ENCODE measurements at regions not wholly inside any gene's neighbourhood (a gene's known extent, or its start where the extent isn't known, plus 50 kb on each side); places are given as distances from the start of the nearest gene placed in this dataset.

DNA sequence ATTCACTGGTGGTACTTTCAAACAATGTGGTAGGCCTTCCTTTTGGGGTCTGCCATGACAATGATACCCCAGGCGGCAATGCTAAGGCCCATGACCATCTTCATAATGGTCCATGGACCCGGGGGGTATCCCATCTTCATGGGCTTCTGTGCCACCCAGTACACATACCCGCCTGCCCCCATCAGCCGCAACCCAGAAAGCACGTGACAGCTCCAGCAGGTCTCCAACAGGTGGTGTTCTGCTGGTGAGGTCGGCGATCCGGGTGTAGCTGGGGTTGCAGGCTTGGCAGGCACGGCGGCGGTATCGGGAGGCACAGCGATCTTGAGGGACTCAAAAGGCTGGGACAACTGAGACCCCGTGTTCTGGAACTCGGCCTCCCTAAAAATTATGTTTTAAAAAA, 214.5 kb downstream of the SNRPN start:
- no peak for TF ChIP-seq CTCF (IDR thresholded peaks at IDR 0.05; ENCODE audit: insufficient read depth in 1 of 2, low read depth in 1 of 2, low read length in 1 of 2, severe bottlenecking in 1 of 2, unreplicated experiment in 1 of 2)
- ChIA-PET CTCF (no interaction called here), POLR2A (no interaction called here)
- H3K27me3 ChIP-seq (replicated peaks; ENCODE audit: control insufficient read depth, insufficient read depth, low read length), result no peaks in the 10 kb centered on the region
- peak in 1 of 2 experiments; percentile 19 for DNase-seq
- no peaks in the 10 kb centered on the region for H3K27me3 Mint-ChIP-seq (ENCODE audit: insufficient read depth, unreplicated experiment)
- no TSS peak for BruUV-seq (replicated peaks)
- no peak overlapping the region for H3K4me3 Mint-ChIP-seq (ENCODE audit: unreplicated experiment)
- H3K36me3 ChIP-seq (ENCODE audit: control insufficient read depth, insufficient read depth, low read length), result no peaks in the 10 kb centered on the region; the same call in 1 of the 2 replicates
- H3K9me3 Mint-ChIP-seq (ENCODE audit: unreplicated experiment), result peaks cover 9% of the 10 kb centered on the region
- H3K36me3 Mint-ChIP-seq (ENCODE audit: insufficient read depth, unreplicated experiment), result no peaks in the 10 kb centered on the region
- H3K4me3 ChIP-seq (ENCODE audit: low read depth, low read length), result no peak overlapping the region
- intact Hi-C loops (cut with micrococcal nuclease; ENCODE audit: unreplicated experiment), result no loop called here
- peaks cover 42% of the 10 kb centered on the region for H3K9me3 ChIP-seq
- H3K4me1 Mint-ChIP-seq (ENCODE audit: low read depth, unreplicated experiment), result no peaks in the 10 kb centered on the region
- no peaks in the 10 kb centered on the region for H3K4me1 ChIP-seq
- H3K27ac Mint-ChIP-seq (ENCODE audit: unreplicated experiment), result no peak overlapping the region

- TF ChIP-seq CTCF (IDR thresholded peaks at IDR 0.05; ENCODE audit: insufficient read depth in 1 of 2, low read depth in 1 of 2, low read length in 1 of 2, severe bottlenecking in 1 of 2, unreplicated experiment in 1 of 2), result no peak
- Mint-ChIP-seq H3K9me3 (ENCODE audit: unreplicated experiment) (peaks cover 18% of the 10 kb centered on the region), H3K27me3 (ENCODE audit: insufficient read depth, unreplicated experiment) (no peaks in the 10 kb centered on the region), H3K27ac (ENCODE audit: unreplicated experiment) (no peak overlapping the region), H3K4me3 (ENCODE audit: unreplicated experiment) (no peak overlapping the region), H3K36me3 (ENCODE audit: insufficient read depth, unreplicated experiment) (no peaks in the 10 kb centered on the region), H3K4me1 (ENCODE audit: low read depth, unreplicated experiment) (no peaks in the 10 kb centered on the region)
- no peaks in the 10 kb centered on the region for H3K4me1 ChIP-seq
- DNase-seq, result peak in 1 of 2 experiments; percentile 27
- H3K9me3 ChIP-seq, result peaks cover 48% of the 10 kb centered on the region
- no peaks in the 10 kb centered on the region for H3K27me3 ChIP-seq (replicated peaks; ENCODE audit: control insufficient read depth, insufficient read depth, low read length)
- BruUV-seq (replicated peaks), result no TSS peak
- CTCF ChIA-PET, result no interaction called here
- no peaks in the 10 kb centered on the region; the same call in 1 of the 2 replicates for H3K36me3 ChIP-seq (ENCODE audit: control insufficient read depth, insufficient read depth, low read length)
- POLR2A ChIA-PET, result no interaction called here
- H3K4me3 ChIP-seq (ENCODE audit: low read depth, low read length), result no peak overlapping the region
- intact Hi-C loops (cut with micrococcal nuclease; ENCODE audit: unreplicated experiment), result no loop called here
Measured at GRCh38 chr15:25170113-25170731, 215.4 kb downstream of the SNRPN start.

DNA sequence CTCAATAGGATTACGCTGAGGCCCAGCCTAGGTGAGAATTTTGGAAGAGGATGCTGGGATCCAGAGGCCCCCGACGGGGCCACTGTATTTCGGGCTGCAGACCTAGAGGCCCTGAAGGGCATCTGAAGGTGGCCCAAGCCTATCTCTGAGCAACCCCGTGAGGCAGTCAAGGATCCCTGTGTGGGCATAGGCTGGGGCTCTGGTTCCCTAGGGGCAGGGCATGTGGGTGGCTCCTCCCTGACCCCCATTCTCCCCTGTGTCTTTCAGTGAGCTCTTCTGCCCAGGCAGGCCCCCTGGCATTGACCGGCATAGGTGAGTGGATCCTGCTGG, 216.0 kb downstream of the SNRPN start:
- Mint-ChIP-seq H3K4me1 (ENCODE audit: low read depth, unreplicated experiment) (no peaks in the 10 kb centered on the region), H3K4me3 (ENCODE audit: unreplicated experiment) (no peak overlapping the region), H3K9me3 (ENCODE audit: unreplicated experiment) (peaks cover 18% of the 10 kb centered on the region), H3K36me3 (ENCODE audit: insufficient read depth, unreplicated experiment) (no peaks in the 10 kb centered on the region), H3K27me3 (ENCODE audit: insufficient read depth, unreplicated experiment) (no peaks in the 10 kb centered on the region), H3K27ac (ENCODE audit: unreplicated experiment) (no peak overlapping the region)
- ChIA-PET POLR2A (no interaction called here), CTCF (no interaction called here)
- no TSS peak for BruUV-seq (replicated peaks)
- H3K9me3 ChIP-seq, result peaks cover 49% of the 10 kb centered on the region
- H3K36me3 ChIP-seq (ENCODE audit: control insufficient read depth, insufficient read depth, low read length), result no peaks in the 10 kb centered on the region; the same call in 1 of the 2 replicates
- H3K4me3 ChIP-seq (ENCODE audit: low read depth, low read length), result no peak overlapping the region
- no peaks in the 10 kb centered on the region for H3K4me1 ChIP-seq
- DNase-seq, result peak in 1 of 2 experiments; percentile 16
- no peak for TF ChIP-seq CTCF (IDR thresholded peaks at IDR 0.05; ENCODE audit: insufficient read depth in 1 of 2, low read depth in 1 of 2, low read length in 1 of 2, severe bottlenecking in 1 of 2, unreplicated experiment in 1 of 2)
- intact Hi-C loops (cut with micrococcal nuclease; ENCODE audit: unreplicated experiment), result no loop called here
- no peaks in the 10 kb centered on the region for H3K27me3 ChIP-seq (replicated peaks; ENCODE audit: control insufficient read depth, insufficient read depth, low read length)
